WTC11 (cell line): ENCODE measurements at regions not wholly inside any gene's neighbourhood (a gene's known extent, or its start where the extent isn't known, plus 50 kb on each side); places are given as distances from the start of the nearest gene placed in this dataset.

Experiments used
- ATAC-seq: fragments of 200-7000 bp; cut with Tn5 transposase; 2 replicates; pipeline ENCODE4 v1.10.0; 2021; ENCODE audit warnings: mild to moderate bottlenecking, moderate library complexity
- CTCF ChIA-PET: fragments of 300-600 bp; sonication (Branson Sonifier 250); formaldehyde crosslinking; loops from one replicate; lab custom pipeline; 2021; ENCODE audit warnings: antibody characterized with exemption; lab: Charles Lee
- POLR2A ChIA-PET: fragments of 350-600 bp; sonication (Branson Sonifier 250); formaldehyde crosslinking; loops from one replicate; lab custom pipeline; 2021; ENCODE audit warnings: antibody characterized with exemption; lab: Charles Lee
- DNase-seq: peaks from one replicate; pipeline ENCODE4 v3.0.0; 2021; ENCODE audit warnings: low spot score
- H3K27ac Mint-ChIP-seq: 2 replicates; pipeline ENCODE4 v1.8.0; 2021; ENCODE audit warnings: mixed read lengths
- H3K27me3 Mint-ChIP-seq: 2 replicates; pipeline ENCODE4 v1.8.0; 2021; ENCODE audit warnings: low read depth, mild to moderate bottlenecking, moderate library complexity, mixed read lengths
- H3K36me3 Mint-ChIP-seq: 2 replicates; pipeline ENCODE4 v1.8.0; 2021; ENCODE audit warnings: mixed read lengths
- H3K4me1 Mint-ChIP-seq: 2 replicates; pipeline ENCODE4 v1.8.0; 2022; ENCODE audit warnings: mixed read lengths
- H3K4me3 Mint-ChIP-seq: 2 replicates; pipeline ENCODE4 v1.8.0; 2021; ENCODE audit warnings: mild to moderate bottlenecking, moderate library complexity, mixed read lengths
- H3K9me3 Mint-ChIP-seq: 2 replicates; pipeline ENCODE4 v1.8.0; 2021; ENCODE audit warnings: mixed read lengths
- ATF1 ChIP-seq: sonication (generic); formaldehyde crosslinking; IDR thresholded peaks from 2 replicates; pipeline ENCODE4 v1.8.1; 2023; ENCODE audit warnings: mild to moderate bottlenecking, moderate library complexity, missing genetic modification reagents
- CBFB ChIP-seq: sonication (generic); formaldehyde crosslinking; IDR thresholded peaks from 2 replicates; pipeline ENCODE4 v1.8.1; 2022; ENCODE audit warnings: mild to moderate bottlenecking, low read depth, missing genetic modification reagents
- CREB1 ChIP-seq: sonication (generic); formaldehyde crosslinking; IDR thresholded peaks from 2 replicates; pipeline ENCODE4 v1.8.0; 2023; ENCODE audit warnings: mild to moderate bottlenecking, missing genetic modification reagents
- JUN ChIP-seq: sonication (generic); formaldehyde crosslinking; IDR thresholded peaks from 2 replicates; pipeline ENCODE4 v1.8.0; 2023; ENCODE audit warnings: mild to moderate bottlenecking, missing genetic modification reagents
- KAT7 ChIP-seq: sonication (generic); formaldehyde crosslinking; IDR thresholded peaks from 2 replicates; pipeline ENCODE4 v1.8.1; 2023; ENCODE audit warnings: missing genetic modification reagents, mild to moderate bottlenecking, borderline replicate concordance
- SP1 ChIP-seq: sonication (generic); formaldehyde crosslinking; conservative IDR thresholded peaks from 2 replicates; pipeline ENCODE4 v1.8.1; 2022; ENCODE audit warnings: missing genetic modification reagents
- ZBTB21 ChIP-seq: sonication (generic); formaldehyde crosslinking; IDR thresholded peaks from 2 replicates; pipeline ENCODE4 v1.8.1; 2023; ENCODE audit warnings: mild to moderate bottlenecking, missing genetic modification reagents, borderline replicate concordance
- ZNF121 ChIP-seq: sonication (generic); formaldehyde crosslinking; IDR thresholded peaks from 2 replicates; pipeline ENCODE4 v1.8.0; 2023; ENCODE audit warnings: missing genetic modification reagents
- ZNF263 ChIP-seq: sonication (generic); formaldehyde crosslinking; IDR thresholded peaks from 2 replicates; pipeline ENCODE4 v1.8.1; 2022; ENCODE audit warnings: low read depth, mild to moderate bottlenecking, moderate library complexity, missing genetic modification reagents
- ZNF423 ChIP-seq: fragments of 250-450 bp; sonication (Bioruptor Pico); IDR thresholded peaks from 2 replicates; pipeline ENCODE4 v2.1.2; 2022; ENCODE audit warnings: mild to moderate bottlenecking, moderate library complexity
- TF ChIP-seq, protein P1 (sequence below): fragments of 250-450 bp; sonication (Bioruptor Pico); IDR thresholded peaks from 2 replicates; pipeline ENCODE4 v1.9.0; 2021; ENCODE audit warnings: mild to moderate bottlenecking, borderline replicate concordance
- TF ChIP-seq, protein P2 (sequence below): fragments of 250-450 bp; sonication (Bioruptor Pico); IDR thresholded peaks from 2 replicates; pipeline ENCODE4 v1.8.0; 2021; ENCODE audit warnings: mild to moderate bottlenecking
- TF ChIP-seq, protein P3 (sequence below): sonication (generic); formaldehyde crosslinking; IDR thresholded peaks from 2 replicates; pipeline ENCODE4 v1.8.0; 2022; ENCODE audit warnings: mild to moderate bottlenecking, missing genetic modification reagents
- TF ChIP-seq, protein P4 (sequence below): sonication (generic); formaldehyde crosslinking; IDR thresholded peaks from 2 replicates; pipeline ENCODE4 v1.8.1; 2023; ENCODE audit warnings: mild to moderate bottlenecking, missing genetic modification reagents, borderline replicate concordance
- TF ChIP-seq, protein P5 (sequence below): sonication (generic); formaldehyde crosslinking; IDR thresholded peaks from 2 replicates; pipeline ENCODE4 v1.8.0; 2023; ENCODE audit warnings: mild to moderate bottlenecking, missing genetic modification reagents
- TF ChIP-seq, protein P6 (sequence below): sonication (generic); formaldehyde crosslinking; IDR thresholded peaks from 2 replicates; pipeline ENCODE4 v1.8.1; 2022; ENCODE audit warnings: low read depth, missing genetic modification reagents, borderline replicate concordance

DNA sequence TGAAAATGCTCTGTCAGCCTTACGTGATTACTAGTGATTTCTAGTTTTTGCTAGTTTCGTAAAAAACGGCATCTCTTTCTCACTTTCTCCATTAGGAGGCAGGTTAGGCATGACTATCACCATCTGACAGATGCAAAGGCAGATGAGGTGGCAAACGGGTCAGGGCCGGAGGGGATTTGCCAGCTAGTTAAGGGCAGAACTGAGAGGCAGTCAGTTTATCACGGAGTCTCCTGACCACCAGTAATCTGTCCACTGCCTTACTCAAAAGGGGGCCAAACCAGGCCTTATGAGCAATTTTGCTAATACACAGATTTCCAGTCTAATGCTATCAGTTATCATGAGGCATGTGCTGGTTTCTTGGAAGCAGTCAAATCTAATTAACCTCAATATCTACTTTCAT, 159.3 kb downstream of the TSEN15 start (continued):
- TF ChIP-seq, protein P1, sequence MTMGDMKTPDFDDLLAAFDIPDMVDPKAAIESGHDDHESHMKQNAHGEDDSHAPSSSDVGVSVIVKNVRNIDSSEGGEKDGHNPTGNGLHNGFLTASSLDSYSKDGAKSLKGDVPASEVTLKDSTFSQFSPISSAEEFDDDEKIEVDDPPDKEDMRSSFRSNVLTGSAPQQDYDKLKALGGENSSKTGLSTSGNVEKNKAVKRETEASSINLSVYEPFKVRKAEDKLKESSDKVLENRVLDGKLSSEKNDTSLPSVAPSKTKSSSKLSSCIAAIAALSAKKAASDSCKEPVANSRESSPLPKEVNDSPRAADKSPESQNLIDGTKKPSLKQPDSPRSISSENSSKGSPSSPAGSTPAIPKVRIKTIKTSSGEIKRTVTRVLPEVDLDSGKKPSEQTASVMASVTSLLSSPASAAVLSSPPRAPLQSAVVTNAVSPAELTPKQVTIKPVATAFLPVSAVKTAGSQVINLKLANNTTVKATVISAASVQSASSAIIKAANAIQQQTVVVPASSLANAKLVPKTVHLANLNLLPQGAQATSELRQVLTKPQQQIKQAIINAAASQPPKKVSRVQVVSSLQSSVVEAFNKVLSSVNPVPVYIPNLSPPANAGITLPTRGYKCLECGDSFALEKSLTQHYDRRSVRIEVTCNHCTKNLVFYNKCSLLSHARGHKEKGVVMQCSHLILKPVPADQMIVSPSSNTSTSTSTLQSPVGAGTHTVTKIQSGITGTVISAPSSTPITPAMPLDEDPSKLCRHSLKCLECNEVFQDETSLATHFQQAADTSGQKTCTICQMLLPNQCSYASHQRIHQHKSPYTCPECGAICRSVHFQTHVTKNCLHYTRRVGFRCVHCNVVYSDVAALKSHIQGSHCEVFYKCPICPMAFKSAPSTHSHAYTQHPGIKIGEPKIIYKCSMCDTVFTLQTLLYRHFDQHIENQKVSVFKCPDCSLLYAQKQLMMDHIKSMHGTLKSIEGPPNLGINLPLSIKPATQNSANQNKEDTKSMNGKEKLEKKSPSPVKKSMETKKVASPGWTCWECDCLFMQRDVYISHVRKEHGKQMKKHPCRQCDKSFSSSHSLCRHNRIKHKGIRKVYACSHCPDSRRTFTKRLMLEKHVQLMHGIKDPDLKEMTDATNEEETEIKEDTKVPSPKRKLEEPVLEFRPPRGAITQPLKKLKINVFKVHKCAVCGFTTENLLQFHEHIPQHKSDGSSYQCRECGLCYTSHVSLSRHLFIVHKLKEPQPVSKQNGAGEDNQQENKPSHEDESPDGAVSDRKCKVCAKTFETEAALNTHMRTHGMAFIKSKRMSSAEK (CRISPR knock-in tag): no peak
- no peak for TF ChIP-seq CBFB (CRISPR knock-in tag)
- no peak for TF ChIP-seq ZNF121
- TF ChIP-seq, protein P2, sequence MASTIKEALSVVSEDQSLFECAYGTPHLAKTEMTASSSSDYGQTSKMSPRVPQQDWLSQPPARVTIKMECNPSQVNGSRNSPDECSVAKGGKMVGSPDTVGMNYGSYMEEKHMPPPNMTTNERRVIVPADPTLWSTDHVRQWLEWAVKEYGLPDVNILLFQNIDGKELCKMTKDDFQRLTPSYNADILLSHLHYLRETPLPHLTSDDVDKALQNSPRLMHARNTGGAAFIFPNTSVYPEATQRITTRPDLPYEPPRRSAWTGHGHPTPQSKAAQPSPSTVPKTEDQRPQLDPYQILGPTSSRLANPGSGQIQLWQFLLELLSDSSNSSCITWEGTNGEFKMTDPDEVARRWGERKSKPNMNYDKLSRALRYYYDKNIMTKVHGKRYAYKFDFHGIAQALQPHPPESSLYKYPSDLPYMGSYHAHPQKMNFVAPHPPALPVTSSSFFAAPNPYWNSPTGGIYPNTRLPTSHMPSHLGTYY: no peak
- TF ChIP-seq ZNF263 (CRISPR knock-in tag): no peak
- TF ChIP-seq JUN (CRISPR knock-in tag): no peak
- TF ChIP-seq, protein P3, sequence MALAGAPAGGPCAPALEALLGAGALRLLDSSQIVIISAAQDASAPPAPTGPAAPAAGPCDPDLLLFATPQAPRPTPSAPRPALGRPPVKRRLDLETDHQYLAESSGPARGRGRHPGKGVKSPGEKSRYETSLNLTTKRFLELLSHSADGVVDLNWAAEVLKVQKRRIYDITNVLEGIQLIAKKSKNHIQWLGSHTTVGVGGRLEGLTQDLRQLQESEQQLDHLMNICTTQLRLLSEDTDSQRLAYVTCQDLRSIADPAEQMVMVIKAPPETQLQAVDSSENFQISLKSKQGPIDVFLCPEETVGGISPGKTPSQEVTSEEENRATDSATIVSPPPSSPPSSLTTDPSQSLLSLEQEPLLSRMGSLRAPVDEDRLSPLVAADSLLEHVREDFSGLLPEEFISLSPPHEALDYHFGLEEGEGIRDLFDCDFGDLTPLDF (CRISPR knock-in tag): no peak
- no peak for TF ChIP-seq KAT7 (CRISPR knock-in tag)
- TF ChIP-seq, protein P4, sequence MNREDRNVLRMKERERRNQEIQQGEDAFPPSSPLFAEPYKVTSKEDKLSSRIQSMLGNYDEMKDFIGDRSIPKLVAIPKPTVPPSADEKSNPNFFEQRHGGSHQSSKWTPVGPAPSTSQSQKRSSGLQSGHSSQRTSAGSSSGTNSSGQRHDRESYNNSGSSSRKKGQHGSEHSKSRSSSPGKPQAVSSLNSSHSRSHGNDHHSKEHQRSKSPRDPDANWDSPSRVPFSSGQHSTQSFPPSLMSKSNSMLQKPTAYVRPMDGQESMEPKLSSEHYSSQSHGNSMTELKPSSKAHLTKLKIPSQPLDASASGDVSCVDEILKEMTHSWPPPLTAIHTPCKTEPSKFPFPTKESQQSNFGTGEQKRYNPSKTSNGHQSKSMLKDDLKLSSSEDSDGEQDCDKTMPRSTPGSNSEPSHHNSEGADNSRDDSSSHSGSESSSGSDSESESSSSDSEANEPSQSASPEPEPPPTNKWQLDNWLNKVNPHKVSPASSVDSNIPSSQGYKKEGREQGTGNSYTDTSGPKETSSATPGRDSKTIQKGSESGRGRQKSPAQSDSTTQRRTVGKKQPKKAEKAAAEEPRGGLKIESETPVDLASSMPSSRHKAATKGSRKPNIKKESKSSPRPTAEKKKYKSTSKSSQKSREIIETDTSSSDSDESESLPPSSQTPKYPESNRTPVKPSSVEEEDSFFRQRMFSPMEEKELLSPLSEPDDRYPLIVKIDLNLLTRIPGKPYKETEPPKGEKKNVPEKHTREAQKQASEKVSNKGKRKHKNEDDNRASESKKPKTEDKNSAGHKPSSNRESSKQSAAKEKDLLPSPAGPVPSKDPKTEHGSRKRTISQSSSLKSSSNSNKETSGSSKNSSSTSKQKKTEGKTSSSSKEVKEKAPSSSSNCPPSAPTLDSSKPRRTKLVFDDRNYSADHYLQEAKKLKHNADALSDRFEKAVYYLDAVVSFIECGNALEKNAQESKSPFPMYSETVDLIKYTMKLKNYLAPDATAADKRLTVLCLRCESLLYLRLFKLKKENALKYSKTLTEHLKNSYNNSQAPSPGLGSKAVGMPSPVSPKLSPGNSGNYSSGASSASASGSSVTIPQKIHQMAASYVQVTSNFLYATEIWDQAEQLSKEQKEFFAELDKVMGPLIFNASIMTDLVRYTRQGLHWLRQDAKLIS: no peak
- no peak for TF ChIP-seq SP1
- TF ChIP-seq, protein P5, sequence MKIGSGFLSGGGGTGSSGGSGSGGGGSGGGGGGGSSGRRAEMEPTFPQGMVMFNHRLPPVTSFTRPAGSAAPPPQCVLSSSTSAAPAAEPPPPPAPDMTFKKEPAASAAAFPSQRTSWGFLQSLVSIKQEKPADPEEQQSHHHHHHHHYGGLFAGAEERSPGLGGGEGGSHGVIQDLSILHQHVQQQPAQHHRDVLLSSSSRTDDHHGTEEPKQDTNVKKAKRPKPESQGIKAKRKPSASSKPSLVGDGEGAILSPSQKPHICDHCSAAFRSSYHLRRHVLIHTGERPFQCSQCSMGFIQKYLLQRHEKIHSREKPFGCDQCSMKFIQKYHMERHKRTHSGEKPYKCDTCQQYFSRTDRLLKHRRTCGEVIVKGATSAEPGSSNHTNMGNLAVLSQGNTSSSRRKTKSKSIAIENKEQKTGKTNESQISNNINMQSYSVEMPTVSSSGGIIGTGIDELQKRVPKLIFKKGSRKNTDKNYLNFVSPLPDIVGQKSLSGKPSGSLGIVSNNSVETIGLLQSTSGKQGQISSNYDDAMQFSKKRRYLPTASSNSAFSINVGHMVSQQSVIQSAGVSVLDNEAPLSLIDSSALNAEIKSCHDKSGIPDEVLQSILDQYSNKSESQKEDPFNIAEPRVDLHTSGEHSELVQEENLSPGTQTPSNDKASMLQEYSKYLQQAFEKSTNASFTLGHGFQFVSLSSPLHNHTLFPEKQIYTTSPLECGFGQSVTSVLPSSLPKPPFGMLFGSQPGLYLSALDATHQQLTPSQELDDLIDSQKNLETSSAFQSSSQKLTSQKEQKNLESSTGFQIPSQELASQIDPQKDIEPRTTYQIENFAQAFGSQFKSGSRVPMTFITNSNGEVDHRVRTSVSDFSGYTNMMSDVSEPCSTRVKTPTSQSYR: no peak

DNA sequence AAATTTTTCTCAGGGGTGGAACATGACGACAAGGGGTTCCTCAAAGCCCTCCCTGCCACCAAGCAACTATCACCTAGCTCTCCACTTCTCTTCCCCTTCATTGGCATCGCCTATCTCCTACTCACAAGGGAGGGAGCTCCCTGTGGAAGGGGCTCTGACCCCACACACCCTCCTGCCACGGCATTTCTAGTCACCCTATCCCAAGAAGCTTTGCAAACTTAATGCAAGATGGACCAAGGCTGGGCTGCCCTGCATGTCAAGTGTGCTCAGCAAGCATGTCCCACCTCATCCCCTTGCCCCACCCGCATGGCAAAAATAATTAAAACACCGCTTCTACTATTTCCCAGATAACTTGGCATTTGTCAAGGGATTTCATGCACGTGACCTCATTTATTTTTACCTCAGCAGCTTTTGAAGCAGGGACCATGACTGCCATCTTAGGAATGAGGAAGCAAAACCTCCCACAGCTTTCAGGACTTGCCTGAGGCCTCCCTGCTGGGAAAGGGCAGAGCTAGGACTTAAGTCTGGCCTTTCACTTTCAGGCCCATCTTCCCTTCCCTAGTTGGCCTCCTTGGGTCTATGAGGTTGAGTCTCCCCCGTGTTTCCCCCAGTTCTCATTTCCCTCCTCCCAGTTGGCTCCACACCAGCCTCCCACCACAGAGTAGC, 161.3 kb downstream of the TSEN15 start:
- ATAC-seq (no peak), DNase-seq (no peak)
- Mint-ChIP-seq H3K4me1 (no peaks in the 10 kb centered on the region), H3K4me3 (no peak overlapping the region), H3K27me3 (no peaks in the 10 kb centered on the region), H3K27ac (no peak overlapping the region), H3K9me3 (no peaks in the 10 kb centered on the region), H3K36me3 (no peaks in the 10 kb centered on the region)
- ChIA-PET CTCF (interaction anchor here (0.9 to 1.6 kb wide), 3 partner anchors 10 to 451 kb away, joined by 3 to 8 read pairs (median 3); no protein-coding TSS in a partner anchor), POLR2A (no interaction called here)
- TF ChIP-seq, protein P1 (CRISPR knock-in tag): no peak
- TF ChIP-seq ZNF423 (CRISPR knock-in tag) (no peak), ATF1 (CRISPR knock-in tag) (no peak), CREB1 (no peak), ZBTB21 (CRISPR knock-in tag) (no peak)
- TF ChIP-seq, protein P6, sequence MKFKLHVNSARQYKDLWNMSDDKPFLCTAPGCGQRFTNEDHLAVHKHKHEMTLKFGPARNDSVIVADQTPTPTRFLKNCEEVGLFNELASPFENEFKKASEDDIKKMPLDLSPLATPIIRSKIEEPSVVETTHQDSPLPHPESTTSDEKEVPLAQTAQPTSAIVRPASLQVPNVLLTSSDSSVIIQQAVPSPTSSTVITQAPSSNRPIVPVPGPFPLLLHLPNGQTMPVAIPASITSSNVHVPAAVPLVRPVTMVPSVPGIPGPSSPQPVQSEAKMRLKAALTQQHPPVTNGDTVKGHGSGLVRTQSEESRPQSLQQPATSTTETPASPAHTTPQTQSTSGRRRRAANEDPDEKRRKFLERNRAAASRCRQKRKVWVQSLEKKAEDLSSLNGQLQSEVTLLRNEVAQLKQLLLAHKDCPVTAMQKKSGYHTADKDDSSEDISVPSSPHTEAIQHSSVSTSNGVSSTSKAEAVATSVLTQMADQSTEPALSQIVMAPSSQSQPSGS: no peak
